Neural progenitor cell (in vitro differentiated cells): ENCODE measurements at regions not wholly inside any gene's neighbourhood (a gene's known extent, or its start where the extent isn't known, plus 50 kb on each side); places are given as distances from the start of the nearest gene placed in this dataset.

Experiments
- DNase-seq: peaks from one replicate; pipeline ENCODE4 v3.0.0-alpha.2; 2016; ENCODE audit warnings: low spot score
- H2AFZ ChIP-seq: fragments of 200-600 bp; sonication (generic); replicated peaks from 2 replicates; pipeline ENCODE4 v1.6.1; 2016; ENCODE audit warnings: antibody characterized with exemption
- H3F3A ChIP-seq: fragments of 200-600 bp; sonication (generic); 2 replicates; pipeline ENCODE4 v1.6.1; 2016; ENCODE audit warnings: antibody characterized with exemption, low read depth
- H3K27ac ChIP-seq: fragments of 200-600 bp; sonication (generic); 2 replicates; pipeline ENCODE4 v1.5.1; 2016; ENCODE audit warnings: mild to moderate bottlenecking
- H3K27me3 ChIP-seq: fragments of 200-600 bp; sonication (generic); 2 replicates; pipeline ENCODE4 v1.6.1; 2016; ENCODE audit warnings: mild to moderate bottlenecking, moderate library complexity
- H3K36me3 ChIP-seq: fragments of 200-600 bp; sonication (generic); 2 replicates; pipeline ENCODE4 v1.5.1; 2016
- H3K4me1 ChIP-seq: fragments of 200-600 bp; sonication (generic); 2 replicates; pipeline ENCODE4 v1.6.1; 2016; ENCODE audit warnings: mixed run types
- H3K4me2 ChIP-seq: fragments of 200-600 bp; sonication (generic); 2 replicates; pipeline ENCODE4 v1.6.1; 2016
- H3K4me3 ChIP-seq: fragments of 200-600 bp; sonication (generic); 2 replicates; pipeline ENCODE4 v1.5.1; 2016
- H3K79me2 ChIP-seq: fragments of 200-600 bp; sonication (generic); 2 replicates; pipeline ENCODE4 v1.6.1; 2016; ENCODE audit warnings: low read depth
- H3K9ac ChIP-seq: fragments of 200-600 bp; sonication (generic); 2 replicates; pipeline ENCODE4 v1.6.1; 2016
- H3K9me3 ChIP-seq: fragments of 200-600 bp; sonication (generic); 2 replicates; pipeline ENCODE4 v1.5.1; 2016; ENCODE audit warnings: low read depth
- H4K20me1 ChIP-seq: fragments of 200-600 bp; sonication (generic); 2 replicates; pipeline ENCODE4 v1.6.1; 2016; ENCODE audit warnings: low read depth
- H3K27ac Mint-ChIP-seq: 3 replicates; pipeline ENCODE4 v1.8.0; 2021; ENCODE audit warnings: mixed read lengths
- H3K27me3 Mint-ChIP-seq: 2 replicates; pipeline ENCODE4 v1.8.0; 2022; ENCODE audit warnings: low read depth, mild to moderate bottlenecking, inconsistent platforms, moderate library complexity, mixed read lengths; ENCODE audit not compliant: insufficient read depth
- H3K36me3 Mint-ChIP-seq: 3 replicates; pipeline ENCODE4 v1.8.0; 2021; ENCODE audit warnings: mixed read lengths
- H3K4me1 Mint-ChIP-seq: 3 replicates; pipeline ENCODE4 v1.8.0; 2021; ENCODE audit warnings: mixed read lengths
- H3K4me3 Mint-ChIP-seq: 3 replicates; pipeline ENCODE4 v1.8.0; 2021; ENCODE audit warnings: mild to moderate bottlenecking, moderate library complexity, mixed read lengths
- H3K9me3 Mint-ChIP-seq: 3 replicates; pipeline ENCODE4 v1.8.0; 2020; ENCODE audit warnings: mixed read lengths
- EZH2 ChIP-seq: fragments of 200-600 bp; sonication (generic); IDR thresholded peaks from 2 replicates; pipeline ENCODE4 v1.6.1; 2017; ENCODE audit warnings: antibody characterized with exemption, mild to moderate bottlenecking, moderate library complexity
- EZH2phosphoT487 ChIP-seq: fragments of 200-600 bp; sonication (generic); IDR thresholded peaks from 2 replicates; pipeline ENCODE4 v1.6.1; 2017; ENCODE audit warnings: antibody characterized with exemption
- TF ChIP-seq, protein P1 (sequence below): fragments of 200-600 bp; sonication (generic); IDR thresholded peaks from 2 replicates; pipeline ENCODE4 v1.5.1; 2017; ENCODE audit warnings: antibody characterized with exemption, mild to moderate bottlenecking

DNA sequence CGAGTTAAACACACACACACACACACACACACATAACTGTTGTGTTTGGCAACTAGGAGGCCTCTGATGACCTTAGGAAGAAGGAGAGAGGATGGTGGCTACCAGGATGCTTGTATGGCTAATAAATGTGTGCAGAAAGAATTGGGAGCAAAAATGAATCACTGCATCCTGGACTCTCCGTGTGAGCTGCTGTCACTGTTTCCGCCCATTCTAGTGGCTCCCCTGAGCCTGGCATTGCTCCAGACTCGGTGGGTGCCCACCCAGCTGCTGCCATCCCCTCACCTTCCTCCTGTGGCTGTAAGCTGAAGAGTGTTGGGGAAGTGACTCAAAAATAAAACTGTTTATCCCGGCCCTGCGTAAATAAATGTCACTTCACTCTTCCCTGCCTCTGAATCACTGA is 149.5 kb upstream of the MINDY3 start:
- no peaks in the 10 kb centered on the region for H4K20me1 ChIP-seq
- Mint-ChIP-seq H3K4me3 (no peak overlapping the region), H3K36me3 (no peaks in the 10 kb centered on the region), H3K27ac (no peak overlapping the region), H3K9me3 (no peaks in the 10 kb centered on the region), H3K27me3 (no peaks in the 10 kb centered on the region), H3K4me1 (no peaks in the 10 kb centered on the region)
- H2AFZ ChIP-seq = no peak overlapping the region
- H3K9ac ChIP-seq = no peak overlapping the region
- H3K27ac ChIP-seq = no peak overlapping the region
- H3K27me3 ChIP-seq = no peaks in the 10 kb centered on the region
- TF ChIP-seq, protein P1, sequence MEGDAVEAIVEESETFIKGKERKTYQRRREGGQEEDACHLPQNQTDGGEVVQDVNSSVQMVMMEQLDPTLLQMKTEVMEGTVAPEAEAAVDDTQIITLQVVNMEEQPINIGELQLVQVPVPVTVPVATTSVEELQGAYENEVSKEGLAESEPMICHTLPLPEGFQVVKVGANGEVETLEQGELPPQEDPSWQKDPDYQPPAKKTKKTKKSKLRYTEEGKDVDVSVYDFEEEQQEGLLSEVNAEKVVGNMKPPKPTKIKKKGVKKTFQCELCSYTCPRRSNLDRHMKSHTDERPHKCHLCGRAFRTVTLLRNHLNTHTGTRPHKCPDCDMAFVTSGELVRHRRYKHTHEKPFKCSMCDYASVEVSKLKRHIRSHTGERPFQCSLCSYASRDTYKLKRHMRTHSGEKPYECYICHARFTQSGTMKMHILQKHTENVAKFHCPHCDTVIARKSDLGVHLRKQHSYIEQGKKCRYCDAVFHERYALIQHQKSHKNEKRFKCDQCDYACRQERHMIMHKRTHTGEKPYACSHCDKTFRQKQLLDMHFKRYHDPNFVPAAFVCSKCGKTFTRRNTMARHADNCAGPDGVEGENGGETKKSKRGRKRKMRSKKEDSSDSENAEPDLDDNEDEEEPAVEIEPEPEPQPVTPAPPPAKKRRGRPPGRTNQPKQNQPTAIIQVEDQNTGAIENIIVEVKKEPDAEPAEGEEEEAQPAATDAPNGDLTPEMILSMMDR = no peak
- no peak for TF ChIP-seq EZH2phosphoT487
- no peak for TF ChIP-seq EZH2
- H3K79me2 ChIP-seq = no peaks in the 10 kb centered on the region
- no peak for DNase-seq
- H3K4me3 ChIP-seq = no peak overlapping the region
- H3K36me3 ChIP-seq = no peaks in the 10 kb centered on the region
- no peak overlapping the region for H3K4me2 ChIP-seq
- H3K9me3 ChIP-seq = no peaks in the 10 kb centered on the region
- no peaks in the 10 kb centered on the region for H3K4me1 ChIP-seq
- H3F3A ChIP-seq = no peaks in the 10 kb centered on the region

GRCh38 chr10:16011548-16011947 is 151.2 kb upstream of the MINDY3 start:
- Histone ChIP-seq H3K27me3 (no peaks in the 10 kb centered on the region), H3K4me1 (no peaks in the 10 kb centered on the region), H3F3A (no peaks in the 10 kb centered on the region), H4K20me1 (no peaks in the 10 kb centered on the region), H3K4me3 (no peak overlapping the region), H3K9ac (no peak overlapping the region), H3K27ac (no peak overlapping the region), H3K9me3 (no peaks in the 10 kb centered on the region), H3K4me2 (no peak overlapping the region), H3K79me2 (no peaks in the 10 kb centered on the region), H2AFZ (no peak overlapping the region), H3K36me3 (no peaks in the 10 kb centered on the region)
- Mint-ChIP-seq H3K27ac (no peak overlapping the region), H3K27me3 (no peaks in the 10 kb centered on the region), H3K4me3 (no peak overlapping the region), H3K9me3 (no peaks in the 10 kb centered on the region), H3K4me1 (no peaks in the 10 kb centered on the region), H3K36me3 (no peaks in the 10 kb centered on the region)
- TF ChIP-seq, protein P1 = no peak
- TF ChIP-seq EZH2phosphoT487 = no peak
- no peak for TF ChIP-seq EZH2
- DNase-seq = no peak

DNA sequence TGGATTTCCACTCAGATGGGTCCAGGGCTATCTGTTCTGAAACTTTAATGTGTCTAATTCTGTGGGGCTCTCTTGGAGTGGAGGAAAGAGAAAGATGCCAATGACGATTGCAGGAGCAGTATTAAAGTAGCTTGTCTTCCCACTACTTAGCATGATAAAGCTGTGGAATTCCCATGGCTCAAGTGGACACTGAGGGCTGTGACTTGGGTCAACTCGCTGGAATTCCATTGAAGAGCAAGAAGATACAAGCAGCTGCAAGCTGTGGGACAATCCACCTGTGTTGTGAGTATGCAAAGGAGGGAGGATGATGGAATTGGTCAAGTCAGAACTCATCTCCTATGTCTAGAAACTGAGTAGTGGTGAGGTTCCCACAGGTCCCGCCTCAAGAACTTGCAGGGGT is 154.2 kb upstream of the MINDY3 start:
- Mint-ChIP-seq H3K27ac (no peak overlapping the region), H3K4me1 (no peaks in the 10 kb centered on the region), H3K4me3 (no peak overlapping the region), H3K36me3 (no peaks in the 10 kb centered on the region), H3K27me3 (no peaks in the 10 kb centered on the region), H3K9me3 (no peaks in the 10 kb centered on the region)
- no peaks in the 10 kb centered on the region for H3F3A ChIP-seq
- H3K36me3 ChIP-seq = no peaks in the 10 kb centered on the region
- no peak overlapping the region for H3K27ac ChIP-seq
- DNase-seq = peak; percentile 11
- no peak for TF ChIP-seq EZH2
- TF ChIP-seq, protein P1 = no peak
- TF ChIP-seq EZH2phosphoT487 = no peak
- no peaks in the 10 kb centered on the region for H3K27me3 ChIP-seq
- no peaks in the 10 kb centered on the region for H3K4me1 ChIP-seq
- H3K79me2 ChIP-seq = no peaks in the 10 kb centered on the region
- H2AFZ ChIP-seq = no peak overlapping the region
- H4K20me1 ChIP-seq = no peaks in the 10 kb centered on the region
- H3K9ac ChIP-seq = no peak overlapping the region
- H3K9me3 ChIP-seq = no peaks in the 10 kb centered on the region
- H3K4me3 ChIP-seq = no peak overlapping the region
- H3K4me2 ChIP-seq = no peak overlapping the region

GRCh38 chr10:16016688-16017087 is 156.4 kb upstream of the MINDY3 start:
- Histone ChIP-seq H3K9ac (no peak overlapping the region), H3K27me3 (no peaks in the 10 kb centered on the region), H3K27ac (no peak overlapping the region), H3K4me3 (no peak overlapping the region), H3K4me1 (no peaks in the 10 kb centered on the region), H3K4me2 (no peak overlapping the region), H4K20me1 (no peaks in the 10 kb centered on the region), H3K36me3 (no peaks in the 10 kb centered on the region), H3K9me3 (peaks cover 4% of the 10 kb centered on the region), H3F3A (no peaks in the 10 kb centered on the region), H3K79me2 (no peaks in the 10 kb centered on the region), H2AFZ (no peak overlapping the region)
- Mint-ChIP-seq H3K4me1 (no peaks in the 10 kb centered on the region), H3K27me3 (no peaks in the 10 kb centered on the region), H3K4me3 (no peak overlapping the region), H3K36me3 (no peaks in the 10 kb centered on the region), H3K27ac (no peak overlapping the region), H3K9me3 (peaks cover 7% of the 10 kb centered on the region)
- DNase-seq = no peak
- TF ChIP-seq, protein P1 = no peak
- TF ChIP-seq EZH2phosphoT487 (no peak), EZH2 (no peak)
